GM21825 (cell line): ENCODE measurements at regions not wholly inside any gene's neighbourhood (a gene's known extent, or its start where the extent isn't known, plus 50 kb on each side); places are given as distances from the start of the nearest gene placed in this dataset.
"Not testable (repeated sequence)": the region's sequence is repeated elsewhere in the genome, so short reads cannot be mapped to it uniquely, and the experiment has no call there.

Experiments used
- ATAC-seq: cut with Tn5 transposase; IDR thresholded peaks from one replicate; pipeline ENCODE4 v1.9.1; 2021; ENCODE audit warnings: mild to moderate bottlenecking, moderate library complexity; ENCODE audit not compliant: unreplicated experiment

DNA sequence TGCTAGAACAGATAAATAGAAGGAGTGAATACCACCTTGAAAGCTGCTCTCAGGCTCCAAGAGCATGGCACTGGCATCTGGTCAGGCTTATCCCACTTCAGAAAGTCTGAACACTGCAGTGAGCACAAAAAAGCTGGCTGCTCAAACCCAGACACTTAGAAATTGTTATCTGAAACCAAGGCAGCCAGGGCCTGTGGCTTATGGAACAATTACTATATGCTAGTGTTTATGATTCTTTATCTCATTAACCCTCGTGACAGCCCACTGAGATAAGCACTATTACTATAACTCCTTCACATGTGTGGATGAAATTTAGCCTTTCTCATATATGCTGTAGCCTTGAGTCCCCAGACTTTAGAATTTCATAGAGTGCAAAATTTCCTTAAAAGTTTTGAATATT, 400.2 kb downstream of the RAB38 start:
- ATAC-seq, result no peak

DNA sequence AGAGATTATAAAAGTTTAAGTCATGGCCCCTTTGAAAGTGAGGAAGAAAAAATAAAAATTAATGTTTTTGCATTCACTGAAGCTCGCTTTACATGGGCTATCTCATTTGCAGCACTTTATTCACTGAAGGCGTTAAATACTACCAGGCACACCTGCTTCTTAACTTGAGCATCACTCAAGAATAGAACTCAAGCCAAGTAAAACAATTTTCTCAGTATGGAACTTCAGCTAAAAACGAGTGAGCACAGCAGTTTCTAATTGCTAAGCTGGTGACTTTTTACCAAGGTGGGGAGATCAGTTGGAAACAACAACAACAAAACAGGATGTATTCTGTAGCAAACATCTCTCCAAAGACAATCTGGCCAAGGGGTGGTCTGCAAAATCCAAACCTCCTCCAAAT, 405.6 kb downstream of the RAB38 start:
- ATAC-seq, result no peak

DNA sequence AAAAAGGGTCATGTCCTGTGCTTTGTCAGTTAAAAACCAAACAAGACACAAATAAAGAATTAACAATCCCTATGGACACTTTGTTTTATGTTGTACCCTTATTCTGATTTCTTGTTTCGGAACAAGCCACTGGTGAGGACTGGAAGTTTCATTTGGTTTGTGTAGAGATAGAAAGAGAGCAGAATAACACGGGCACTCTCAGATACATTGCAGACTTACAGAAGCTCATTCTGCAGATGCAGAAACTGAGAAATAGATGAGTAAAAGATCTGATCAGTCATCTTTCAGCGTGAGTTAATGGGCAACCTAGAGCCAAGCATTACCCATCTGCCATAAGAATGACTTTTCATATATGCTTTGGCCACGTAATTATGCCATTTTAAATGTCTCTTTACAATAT, 407.6 kb downstream of the RAB38 start:
- no peak for ATAC-seq

DNA sequence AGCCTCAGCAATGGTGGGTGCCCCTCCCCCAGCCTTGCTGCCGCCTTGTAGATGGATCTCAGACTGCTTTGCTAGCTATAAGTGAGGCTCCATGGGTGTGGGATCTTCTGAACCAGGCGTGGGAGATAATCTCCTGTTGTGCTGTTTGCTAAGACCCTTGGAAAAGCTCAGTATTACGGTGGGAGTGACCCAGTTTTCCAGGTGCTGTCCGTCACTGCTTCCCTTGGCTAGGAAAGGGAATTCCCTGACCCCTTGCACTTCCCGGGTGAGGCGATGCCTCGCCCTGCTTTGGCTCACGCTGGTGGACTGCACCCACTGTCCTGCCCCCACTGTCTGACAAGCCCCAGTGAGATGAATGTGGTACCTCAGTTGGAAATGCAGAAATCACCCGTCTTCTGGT, 411.2 kb downstream of the RAB38 start:
- not testable (repeated sequence) for ATAC-seq

GRCh38 chr11:87754685-87755084, 420.6 kb downstream of the RAB38 start:
- ATAC-seq, result no peak

DNA sequence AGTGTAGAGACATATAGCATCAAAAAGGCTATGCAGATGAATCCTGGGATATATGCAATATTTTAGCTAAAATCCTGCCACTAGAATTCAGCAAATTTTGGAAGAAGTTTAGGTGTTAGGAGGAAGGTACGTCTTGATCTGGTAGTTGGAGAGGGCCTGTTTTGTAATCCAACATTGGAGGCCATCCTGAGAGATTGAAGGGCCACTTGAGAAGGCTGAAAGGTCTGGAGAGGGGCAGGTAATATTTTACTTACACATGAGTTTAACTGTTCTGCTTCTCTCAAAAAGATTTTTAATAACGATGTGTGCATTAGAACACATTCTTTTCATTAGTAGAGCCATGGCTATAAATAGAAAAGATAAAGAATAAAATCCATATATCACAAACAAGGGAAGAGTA, 422.1 kb downstream of the RAB38 start:
- ATAC-seq, result no peak

- ATAC-seq, result no peak
Observed at GRCh38 chr11:87743007-87743406, 432.2 kb downstream of the RAB38 start.

DNA sequence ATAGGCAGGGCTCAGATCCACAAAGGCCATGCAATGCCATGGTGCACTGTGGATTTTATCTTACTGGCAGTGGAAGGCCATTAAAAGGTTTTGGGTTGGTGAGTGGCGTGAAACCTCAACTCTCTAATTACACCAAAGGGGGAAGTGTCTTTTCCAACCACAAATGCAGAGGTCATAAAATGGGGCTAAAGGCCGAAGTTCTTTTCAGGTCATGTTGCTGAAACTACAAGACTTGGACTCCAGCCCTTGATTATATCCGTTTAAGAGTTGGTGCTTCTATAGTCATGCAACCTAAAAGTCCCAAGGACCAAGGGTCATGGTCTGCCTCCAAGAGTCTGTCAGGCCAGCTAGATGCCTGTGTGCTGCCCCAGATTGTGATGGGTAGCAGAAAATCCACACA, 434.3 kb downstream of the RAB38 start:
- no peak for ATAC-seq

- no peak for ATAC-seq
Observed at GRCh38 chr11:87740451-87740850, 434.8 kb downstream of the RAB38 start.

GRCh38 chr11:87739766-87740165, 435.5 kb downstream of the RAB38 start:
- ATAC-seq, result no peak

DNA sequence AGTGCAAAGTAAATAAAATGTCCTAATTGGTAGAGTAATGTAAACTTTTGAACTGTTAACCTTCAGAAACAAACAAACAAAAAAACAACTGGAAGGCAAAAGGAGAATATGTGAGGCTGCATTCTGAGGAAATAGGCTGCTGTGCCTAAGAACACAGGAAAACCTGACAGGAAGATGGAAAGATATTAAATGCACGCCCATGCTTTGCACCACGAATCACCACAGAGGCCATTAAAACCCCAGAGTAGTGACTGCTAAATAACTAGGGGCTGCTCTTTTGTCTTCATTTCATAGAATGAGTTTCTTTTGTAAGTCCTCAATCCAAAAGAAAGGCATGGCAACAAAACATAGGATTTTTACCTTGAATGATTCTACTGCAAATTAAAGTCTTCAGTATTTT, 436.0 kb downstream of the RAB38 start:
- no peak for ATAC-seq

DNA sequence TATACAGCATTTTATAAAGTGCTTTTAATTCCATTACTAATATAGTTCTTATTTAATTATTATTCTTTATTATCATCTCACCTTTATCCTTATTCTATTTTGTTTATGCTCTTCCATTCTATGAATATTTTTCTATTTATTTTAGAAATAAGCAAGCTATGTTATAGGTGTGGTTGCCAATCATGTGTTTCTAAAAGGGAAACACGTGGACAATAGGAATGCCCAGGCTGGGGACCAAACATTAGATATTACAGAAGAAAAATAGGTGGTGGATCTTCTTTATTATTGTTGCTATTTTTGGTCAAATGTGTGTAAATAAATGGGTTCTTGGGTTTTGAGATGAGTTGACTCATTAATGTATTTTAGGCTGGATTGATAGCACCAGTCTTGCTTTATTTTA, 438.3 kb downstream of the RAB38 start:
- no peak for ATAC-seq

- ATAC-seq, result no peak
Observed at GRCh38 chr11:87726506-87726905, 448.7 kb downstream of the RAB38 start.

- no peak for ATAC-seq
Observed at GRCh38 chr11:87724358-87724757, 450.9 kb downstream of the RAB38 start.

DNA sequence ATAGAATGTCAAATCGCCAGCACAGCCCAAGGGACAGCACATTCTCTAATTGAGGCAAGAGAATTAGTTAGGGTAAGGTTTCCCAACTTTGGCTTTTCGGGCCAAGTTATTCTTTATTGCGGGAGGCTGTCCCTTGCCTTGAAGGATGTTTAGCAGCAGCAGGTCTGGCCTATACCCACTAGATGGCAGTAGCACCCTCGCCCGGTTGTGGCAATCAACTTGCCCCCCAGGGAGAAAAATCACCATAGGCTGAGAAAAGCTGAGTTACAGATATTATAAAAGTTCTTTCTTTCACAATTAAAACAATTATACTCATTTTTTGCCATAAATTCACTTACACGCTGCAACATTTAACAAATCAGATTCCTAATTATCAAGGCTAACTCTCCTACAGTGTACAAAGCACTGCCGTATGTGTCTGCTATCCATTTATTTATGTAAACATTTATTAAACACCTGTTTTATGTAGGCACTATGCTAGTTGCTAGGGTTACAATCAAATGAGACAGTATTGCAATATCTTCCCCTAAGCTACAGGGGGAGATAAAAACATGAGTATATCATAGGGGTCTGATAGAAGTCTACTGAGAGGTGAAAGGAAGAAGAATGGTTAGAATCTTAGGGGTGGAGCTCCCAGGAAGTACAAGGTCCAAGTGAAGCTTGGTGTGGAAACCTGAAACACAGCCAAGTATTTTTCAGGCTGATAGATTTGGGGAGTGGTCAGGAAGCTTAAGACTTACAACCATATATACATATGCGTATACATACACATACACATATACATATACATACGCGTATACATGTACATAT, 452.3 kb downstream of the RAB38 start:
- no peak for ATAC-seq

DNA sequence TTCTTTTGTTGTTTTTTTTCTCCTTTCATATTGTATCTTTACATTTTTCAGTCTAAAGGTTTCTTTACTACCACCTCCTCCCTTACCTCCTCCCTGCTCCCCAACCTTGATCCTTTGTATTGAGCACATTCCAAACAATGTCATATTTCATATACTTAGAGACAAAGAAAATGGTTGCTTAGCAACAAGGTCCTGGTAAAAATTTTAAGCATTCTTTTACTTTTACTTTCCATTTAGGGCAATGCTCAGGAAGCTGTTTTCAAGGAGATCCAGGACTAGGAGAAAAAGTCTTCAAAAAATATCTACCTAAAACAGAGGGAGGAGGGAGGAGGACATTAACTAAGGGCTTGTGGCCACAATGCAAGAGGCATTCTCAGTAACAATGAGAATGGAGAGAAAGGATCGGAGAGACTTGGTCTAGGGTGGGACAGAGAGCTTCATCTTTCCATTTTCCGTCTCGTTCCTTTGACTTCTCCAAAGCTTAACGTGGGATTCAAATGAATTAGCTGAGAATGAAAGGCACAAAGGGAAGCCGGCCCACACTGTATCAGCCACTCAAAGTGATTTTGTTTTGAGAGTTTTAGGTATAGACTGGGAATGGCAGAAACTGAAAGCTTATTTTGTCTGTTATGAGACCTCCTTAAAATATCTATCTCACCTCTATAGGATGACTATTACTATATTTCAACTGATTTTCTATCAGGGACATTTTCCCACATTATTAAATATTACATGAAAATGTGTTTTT, 455.7 kb downstream of the RAB38 start:
- no peak for ATAC-seq

DNA sequence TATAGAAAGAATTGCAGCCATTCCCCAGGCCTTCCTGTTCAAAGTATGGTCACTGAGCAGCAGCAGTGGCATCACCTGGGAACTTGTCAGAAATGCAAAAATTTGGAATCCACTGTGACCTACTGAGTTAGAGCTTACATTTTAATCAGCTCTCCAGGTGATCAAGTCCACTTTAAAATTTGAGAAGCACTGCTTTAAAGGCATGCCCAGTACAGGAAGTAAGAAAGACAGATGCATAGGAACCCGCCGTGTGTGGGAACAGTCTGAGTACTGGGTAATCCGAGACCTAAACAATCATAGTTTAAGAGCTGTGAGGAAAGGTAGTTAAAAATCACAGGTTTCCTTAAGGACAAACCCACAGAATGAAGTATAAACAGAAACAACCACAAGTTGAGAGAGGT, 462.4 kb downstream of the RAB38 start:
- no peak for ATAC-seq

DNA sequence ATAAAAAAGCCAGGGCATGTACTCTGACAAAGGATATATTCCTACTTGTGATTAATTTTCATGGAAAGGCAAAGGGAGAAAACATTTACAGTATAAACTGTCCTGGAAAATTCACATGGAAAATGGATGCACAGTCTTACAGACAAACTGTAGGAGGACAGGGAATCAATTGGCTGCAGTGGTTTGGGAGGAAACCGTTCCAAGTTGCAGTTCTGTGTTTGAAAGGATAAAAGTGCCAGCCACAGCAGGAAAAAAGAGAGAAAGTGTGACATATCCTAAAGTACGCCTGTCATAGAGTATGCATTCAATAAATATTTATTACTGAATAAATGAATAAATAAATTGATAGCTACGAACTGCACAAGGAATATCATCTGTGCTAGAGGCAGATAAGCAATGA, 462.9 kb downstream of the RAB38 start:
- ATAC-seq, result no peak

- not testable (repeated sequence) for ATAC-seq
Observed at GRCh38 chr11:87703589-87703988, 471.7 kb downstream of the RAB38 start.

- no peak for ATAC-seq
Observed at GRCh38 chr11:87675993-87676392, 499.2 kb downstream of the RAB38 start.

DNA sequence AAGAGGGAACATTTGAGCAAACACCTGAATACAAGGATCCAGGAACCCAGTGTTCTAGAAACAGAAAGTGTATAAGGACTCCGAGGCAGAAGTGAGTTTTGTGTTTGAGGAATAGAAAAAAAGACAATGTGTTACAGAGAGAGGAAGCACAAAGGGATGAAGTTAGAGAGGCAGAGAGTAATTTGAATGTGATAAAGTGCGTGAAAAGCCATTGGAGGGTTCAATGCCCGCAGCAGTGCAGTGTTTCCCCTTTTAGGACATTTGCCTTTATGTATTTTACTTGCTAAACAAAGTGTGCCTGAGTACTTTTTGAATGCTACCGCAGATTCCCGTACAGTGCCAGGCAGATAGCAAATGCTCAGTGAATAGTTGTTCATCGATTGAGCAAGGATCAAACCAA, 508.5 kb downstream of the RAB38 start:
- ATAC-seq, result no peak

GRCh38 chr11:87662287-87662686, 513.0 kb downstream of the RAB38 start:
- no peak for ATAC-seq
